ENCODE measurements at regions not wholly inside any gene's neighbourhood (a gene's known extent, or its start where the extent isn't known, plus 50 kb on each side); places are given as distances from the start of the nearest gene placed in this dataset.

DNA sequence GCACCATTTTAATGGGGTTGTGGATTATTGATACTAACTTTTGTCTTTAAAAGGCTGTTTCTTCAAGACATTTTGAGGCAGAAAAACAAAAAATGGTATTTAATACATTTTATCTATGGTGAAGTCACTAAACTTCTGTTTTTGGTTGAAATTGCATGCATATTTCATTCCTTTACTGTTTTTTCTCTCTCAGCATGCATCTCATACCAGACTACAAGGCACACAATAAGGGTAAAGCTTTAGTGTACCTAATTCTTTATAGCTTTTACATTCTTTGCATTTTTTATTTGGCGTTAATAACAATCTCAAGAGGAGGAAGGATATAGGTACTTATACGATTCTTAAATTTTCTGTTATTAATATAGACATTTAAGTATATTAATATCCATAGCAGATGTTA lies 151.0 kb upstream of the DKK2 start:
- no peaks in the 10 kb centered on the region for H3K27me3 ChIP-seq (ENCODE audit: insufficient read depth, poor library complexity, severe bottlenecking)
- no peak for DNase-seq (ENCODE audit: low read depth in 1 of 2, low spot score in 1 of 2)
- no peak for TF ChIP-seq POLR2AphosphoS5 (IDR thresholded peaks at IDR 0.05; ENCODE audit: low read depth)
- H3K27ac ChIP-seq (replicated peaks), result no peak overlapping the region
- H3K4me3 ChIP-seq (replicated peaks; ENCODE audit: insufficient read depth, low read length), result no peak overlapping the region

- TF ChIP-seq CTCF (IDR thresholded peaks at IDR 0.05; ENCODE audit: insufficient read depth, low read length) (peak; percentile 58), GABPA (IDR thresholded peaks at IDR 0.05; ENCODE audit: low read depth) (no peak)
- peak; percentile 30 to 42 for DNase-seq (ENCODE audit: low read depth in 1 of 2, low spot score in 1 of 2)
- peaks cover 3% of the 10 kb centered on the region for H3K27me3 ChIP-seq (ENCODE audit: insufficient read depth, poor library complexity, severe bottlenecking)
- H3K27ac ChIP-seq (replicated peaks), result no peak overlapping the region
- no peak overlapping the region for H3K4me3 ChIP-seq (replicated peaks; ENCODE audit: insufficient read depth, low read length)
These were observed 147.2 kb upstream of the DKK2 start for GRCh38 chr4:107183155-107183774.

DNA sequence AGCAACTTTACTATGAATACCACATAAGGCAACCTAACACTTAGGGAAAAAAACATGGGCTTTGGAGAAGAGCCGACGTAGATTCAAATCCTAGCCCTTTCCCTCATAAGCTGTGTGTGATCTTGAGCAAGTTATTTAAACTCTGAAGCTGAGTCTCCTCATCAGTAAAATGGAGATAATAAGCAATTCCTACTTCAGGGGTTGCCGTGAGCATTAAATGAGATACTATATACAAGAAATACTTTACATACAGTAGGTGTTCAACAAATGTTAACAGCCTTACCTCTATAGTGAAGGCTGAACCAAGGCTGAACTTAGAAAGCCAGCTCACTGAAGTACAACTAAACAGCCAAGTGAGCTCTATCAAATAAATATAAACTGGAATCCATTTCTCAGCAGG lies 146.2 kb upstream of the DKK2 start:
- no peak for TF ChIP-seq CTCF (IDR thresholded peaks at IDR 0.05; ENCODE audit: insufficient read depth, low read length)
- TF ChIP-seq REST (IDR thresholded peaks at IDR 0.05; ENCODE audit: insufficient replicate concordance, low read depth), result no peak
- TF ChIP-seq GABPA (IDR thresholded peaks at IDR 0.05; ENCODE audit: low read depth), result no peak
- TF ChIP-seq POLR2AphosphoS5 (IDR thresholded peaks at IDR 0.05; ENCODE audit: low read depth), result no peak
- no peak for TF ChIP-seq SPI1 (IDR thresholded peaks at IDR 0.05; ENCODE audit: borderline replicate concordance, low read depth)
- Histone ChIP-seq H3K27ac (replicated peaks) (no peak overlapping the region), H3K27me3 (ENCODE audit: insufficient read depth, poor library complexity, severe bottlenecking) (peaks cover 3% of the 10 kb centered on the region), H3K4me3 (replicated peaks; ENCODE audit: insufficient read depth, low read length) (no peak overlapping the region)
- DNase-seq (ENCODE audit: low read depth in 1 of 2, low spot score in 1 of 2), result no peak

DNA sequence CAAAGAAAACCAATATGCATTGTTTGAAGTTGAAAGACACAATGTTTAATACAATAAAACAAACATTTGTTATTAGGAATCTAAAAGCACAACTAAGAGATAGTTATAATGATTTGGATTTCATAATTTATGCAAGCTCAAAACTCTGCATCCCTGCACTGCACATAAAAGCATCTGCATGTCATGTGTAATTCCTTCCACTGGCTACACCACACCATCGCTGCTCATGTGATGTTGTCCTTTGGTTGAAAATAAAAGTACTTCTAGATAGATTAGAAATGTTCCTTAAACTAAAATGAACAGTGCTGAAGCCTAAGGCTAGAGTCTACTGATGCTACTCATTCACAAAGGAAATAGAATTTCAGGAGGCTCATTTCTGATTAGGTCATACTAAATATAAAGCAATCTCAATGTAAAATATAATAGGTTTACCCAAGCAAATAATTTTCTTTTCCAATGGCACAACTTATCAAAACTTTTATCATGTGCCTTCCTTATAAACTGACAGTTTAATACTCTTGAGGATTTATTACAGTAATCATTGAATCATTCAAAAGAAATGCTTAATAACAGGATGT lies 130.8 kb upstream of the DKK2 start:
- H3K27ac ChIP-seq (replicated peaks), result no peak overlapping the region
- no peak overlapping the region for H3K4me3 ChIP-seq (replicated peaks; ENCODE audit: insufficient read depth, low read length)
- H3K27me3 ChIP-seq (ENCODE audit: insufficient read depth, poor library complexity, severe bottlenecking), result no peaks in the 10 kb centered on the region
- no peak for DNase-seq (ENCODE audit: low read depth in 1 of 2, low spot score in 1 of 2)
- no peak for TF ChIP-seq CTCF (IDR thresholded peaks at IDR 0.05; ENCODE audit: insufficient read depth, low read length)
- TF ChIP-seq POLR2AphosphoS5 (IDR thresholded peaks at IDR 0.05; ENCODE audit: low read depth), result no peak
- no peak for TF ChIP-seq GABPA (IDR thresholded peaks at IDR 0.05; ENCODE audit: low read depth)

DNA sequence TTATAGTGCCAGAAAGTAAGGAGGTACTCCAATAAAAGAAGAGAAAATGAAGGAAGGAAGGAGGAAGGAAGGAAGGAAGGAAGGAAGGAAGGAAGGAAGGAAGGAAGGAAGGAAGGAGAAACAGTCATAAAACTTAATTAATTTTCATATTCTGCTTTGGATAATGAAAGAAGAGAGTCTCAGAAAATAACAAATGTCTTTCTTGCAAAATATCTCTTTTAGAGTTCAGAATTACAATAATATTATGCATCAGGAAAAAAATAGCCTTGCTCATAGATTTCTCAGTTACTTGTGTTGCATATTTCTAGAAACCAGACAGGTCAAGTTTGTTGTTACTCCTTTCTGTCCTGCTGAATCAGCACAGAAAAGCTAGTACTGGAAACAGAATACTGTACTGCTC lies 130.1 kb upstream of the DKK2 start:
- DNase-seq (ENCODE audit: low read depth in 1 of 2, low spot score in 1 of 2), result no peak
- Histone ChIP-seq H3K27me3 (ENCODE audit: insufficient read depth, poor library complexity, severe bottlenecking) (no peaks in the 10 kb centered on the region), H3K4me3 (replicated peaks; ENCODE audit: insufficient read depth, low read length) (no peak overlapping the region), H3K27ac (replicated peaks) (no peak overlapping the region)
- TF ChIP-seq GABPA (IDR thresholded peaks at IDR 0.05; ENCODE audit: low read depth) (no peak), SPI1 (IDR thresholded peaks at IDR 0.05; ENCODE audit: borderline replicate concordance, low read depth) (no peak), REST (IDR thresholded peaks at IDR 0.05; ENCODE audit: insufficient replicate concordance, low read depth) (no peak), CTCF (IDR thresholded peaks at IDR 0.05; ENCODE audit: insufficient read depth, low read length) (no peak)
